K562 (cell line): ENCODE measurements at regions not wholly inside any gene's neighbourhood (a gene's known extent, or its start where the extent isn't known, plus 50 kb on each side); places are given as distances from the start of the nearest gene placed in this dataset.

ENCODE experiments used
- BRF2 ChIP-seq: IDR thresholded peaks from 3 replicates; pipeline ENCODE4 v1.6.1; 2011; ENCODE audit warnings: borderline replicate concordance, mild to moderate bottlenecking; ENCODE audit not compliant: insufficient read length, insufficient read depth
- EP300 ChIP-seq: IDR thresholded peaks from 2 replicates; pipeline ENCODE4 v1.6.1; 2012; ENCODE audit warnings: low read length, improper control_type of control experiment
- GTF2E2 ChIP-seq: fragments of 200-800 bp; sonication (Bioruptor generic); IDR thresholded peaks from 2 replicates; pipeline ENCODE4 v1.6.1; 2016; ENCODE audit warnings: missing genetic modification characterization, missing compliant biosample characterization
- MEF2A ChIP-seq: IDR thresholded peaks from 2 replicates; pipeline ENCODE4 v1.6.1; 2011; ENCODE audit warnings: low read depth, mild to moderate bottlenecking, low read length, moderate library complexity; ENCODE audit not compliant: control insufficient read depth
- MEF2D ChIP-seq: conservative IDR thresholded peaks from 2 replicates; pipeline ENCODE4 v1.6.1; 2016; ENCODE audit warnings: low read depth, missing genetic modification characterization, missing compliant biosample characterization
- MGA ChIP-seq: fragments of 450-650 bp; IDR thresholded peaks from 2 replicates; pipeline ENCODE4 v1.6.1; 2016; ENCODE audit warnings: mild to moderate bottlenecking, moderate library complexity
- NRF1 ChIP-seq, 2 experiments: fragments of 450-650 bp; IDR thresholded peaks in 1 of 2; conservative IDR thresholded peaks in 1 of 2; 2 replicates each; pipeline ENCODE4 v1.6.1; 2014; ENCODE audit warnings: mild to moderate bottlenecking in 2 of 2
- TGIF2 ChIP-seq: sonication (generic); formaldehyde crosslinking; IDR thresholded peaks from 2 replicates; pipeline ENCODE4 v1.8.1; 2022; ENCODE audit warnings: mild to moderate bottlenecking, missing genetic modification reagents, moderate library complexity
- ZBTB1 ChIP-seq: sonication (generic); formaldehyde crosslinking; IDR thresholded peaks from 2 replicates; pipeline ENCODE4 v1.8.1; 2023; ENCODE audit warnings: missing genetic modification reagents, low read depth, mild to moderate bottlenecking, borderline replicate concordance
- ZEB2 ChIP-seq: fragments of 450-650 bp; IDR thresholded peaks from 2 replicates; pipeline ENCODE4 v1.6.1; 2016
- ZNF395 ChIP-seq: fragments of 200-800 bp; sonication (Bioruptor generic); IDR thresholded peaks from 2 replicates; pipeline ENCODE4 v1.6.1; 2017; ENCODE audit warnings: missing genetic modification characterization, missing compliant biosample characterization
- ZNF589 ChIP-seq: fragments of 200-800 bp; sonication (Bioruptor generic); IDR thresholded peaks from 2 replicates; pipeline ENCODE4 v1.6.1; 2016; ENCODE audit warnings: low read depth, missing genetic modification characterization, missing compliant biosample characterization

GRCh38 chr12:127161466-127161865, 1105.5 kb upstream of the TMEM132C start (continued):
- TF ChIP-seq ZNF395 (CRISPR knock-in tag) (no peak), MEF2A (0 out of 2 replicates have a peak, but pooled peaks have one; percentile 46), ZBTB1 (CRISPR knock-in tag) (no peak), EP300 (no peak), NRF1 (conservative IDR thresholded peaks at IDR 0.05 in 1 of 2, IDR thresholded peaks at IDR 0.05 in 1 of 2) (no peak), ZNF589 (CRISPR knock-in tag) (no peak), MEF2D (tag) (peak; percentile 60; the same call in 1 of the 2 replicates), GTF2E2 (no peak), ZEB2 (no peak), TGIF2 (no peak), MGA (peak; percentile 51), BRF2 (no peak)
